HG03064 (cell line): ENCODE measurements at regions not wholly inside any gene's neighbourhood (a gene's known extent, or its start where the extent isn't known, plus 50 kb on each side); places are given as distances from the start of the nearest gene placed in this dataset.
"Not testable (repeated sequence)": the region's sequence is repeated elsewhere in the genome, so short reads cannot be mapped to it uniquely, and the experiment has no call there.

ENCODE experiments used
- ATAC-seq: cut with Tn5 transposase; IDR thresholded peaks from one replicate; pipeline ENCODE4 v1.9.1; 2021; ENCODE audit warnings: low read depth; ENCODE audit not compliant: unreplicated experiment

GRCh38 chr1:87969040-87969439 is 640.4 kb downstream of the LMO4 start:
- no peak for ATAC-seq

GRCh38 chr1:87972811-87973210 is 644.1 kb downstream of the LMO4 start:
- ATAC-seq: no peak

- no peak for ATAC-seq
Measured at GRCh38 chr1:87973896-87974295, 645.2 kb downstream of the LMO4 start.

GRCh38 chr1:87976316-87976715 is 647.6 kb downstream of the LMO4 start:
- ATAC-seq: no peak

GRCh38 chr1:87977145-87977544 is 648.5 kb downstream of the LMO4 start:
- ATAC-seq: no peak

GRCh38 chr1:87979079-87979478 is 650.4 kb downstream of the LMO4 start:
- ATAC-seq: no peak

- ATAC-seq: no peak
Measured at GRCh38 chr1:87980494-87980893, 651.8 kb downstream of the LMO4 start.

GRCh38 chr1:87981386-87981785 is 652.7 kb downstream of the LMO4 start:
- ATAC-seq: no peak

GRCh38 chr1:87981810-87982209 is 653.1 kb downstream of the LMO4 start:
- no peak for ATAC-seq

GRCh38 chr1:87983841-87984240 is 655.2 kb downstream of the LMO4 start:
- ATAC-seq: no peak

GRCh38 chr1:87985071-87985470 is 656.4 kb downstream of the LMO4 start:
- no peak for ATAC-seq

- ATAC-seq: no peak
Measured at GRCh38 chr1:87986130-87986866, 657.6 kb downstream of the LMO4 start.

GRCh38 chr1:87989346-87989745 is 660.7 kb downstream of the LMO4 start:
- no peak for ATAC-seq

- ATAC-seq: not testable (repeated sequence)
Measured at GRCh38 chr1:87992536-87992935, 663.9 kb downstream of the LMO4 start.

GRCh38 chr1:87993051-87993450 is 664.4 kb downstream of the LMO4 start:
- no peak for ATAC-seq

- no peak for ATAC-seq
Measured at GRCh38 chr1:87999852-88000251, 671.2 kb downstream of the LMO4 start.

GRCh38 chr1:88001460-88001859 is 672.8 kb downstream of the LMO4 start:
- no peak for ATAC-seq

GRCh38 chr1:88003255-88003654 is 674.6 kb downstream of the LMO4 start:
- no peak for ATAC-seq

GRCh38 chr1:88009916-88010315 is 674.2 kb upstream of the PKN2 start:
- no peak for ATAC-seq

GRCh38 chr1:88013485-88013884 is 670.6 kb upstream of the PKN2 start:
- ATAC-seq: no peak

GRCh38 chr1:88014131-88014530 is 669.9 kb upstream of the PKN2 start:
- no peak for ATAC-seq

GRCh38 chr1:88016947-88017346 is 667.1 kb upstream of the PKN2 start:
- no peak for ATAC-seq

- ATAC-seq: no peak
Measured at GRCh38 chr1:88021529-88021928, 662.5 kb upstream of the PKN2 start.
